ACC112 (cell line): ENCODE measurements at regions not wholly inside any gene's neighbourhood (a gene's known extent, or its start where the extent isn't known, plus 50 kb on each side); places are given as distances from the start of the nearest gene placed in this dataset.

Experiments used
- H2AFZ ChIP-seq: fragments of 200-600 bp; sonication (generic); one replicate; pipeline ENCODE4 v1.6.0; 2017; ENCODE audit warnings: antibody characterized with exemption, low read length; ENCODE audit not compliant: unreplicated experiment
- H3K27ac ChIP-seq: fragments of 200-600 bp; sonication (generic); 2 replicates; pipeline ENCODE4 v1.5.1; 2014; ENCODE audit warnings: low read depth, mild to moderate bottlenecking, antibody characterized with exemption, low read length, moderate library complexity
- H3K27me3 ChIP-seq: fragments of 200-600 bp; sonication (generic); 2 replicates; pipeline ENCODE4 v1.6.1; 2014; ENCODE audit warnings: mild to moderate bottlenecking, antibody characterized with exemption, low read length, moderate library complexity, mixed read lengths; ENCODE audit not compliant: insufficient read depth
- H3K36me3 ChIP-seq: fragments of 200-600 bp; sonication (generic); 2 replicates; pipeline ENCODE4 v1.6.1; 2016; ENCODE audit warnings: mild to moderate bottlenecking, antibody characterized with exemption, low read length, moderate library complexity, mixed read lengths; ENCODE audit not compliant: insufficient read depth
- H3K4me1 ChIP-seq: fragments of 200-600 bp; sonication (generic); one replicate; pipeline ENCODE4 v1.6.1; 2016; ENCODE audit warnings: low read length, mixed read lengths; ENCODE audit not compliant: insufficient read depth, unreplicated experiment, control insufficient read depth
- H3K4me3 ChIP-seq: fragments of 200-600 bp; sonication (generic); 2 replicates; pipeline ENCODE4 v1.5.1; 2014; ENCODE audit warnings: mild to moderate bottlenecking, low read depth, low read length
- H3K79me2 ChIP-seq: fragments of 200-600 bp; sonication (generic); one replicate; pipeline ENCODE4 v1.6.0; 2016; ENCODE audit warnings: low read length; ENCODE audit not compliant: control insufficient read depth, unreplicated experiment, insufficient read depth

DNA sequence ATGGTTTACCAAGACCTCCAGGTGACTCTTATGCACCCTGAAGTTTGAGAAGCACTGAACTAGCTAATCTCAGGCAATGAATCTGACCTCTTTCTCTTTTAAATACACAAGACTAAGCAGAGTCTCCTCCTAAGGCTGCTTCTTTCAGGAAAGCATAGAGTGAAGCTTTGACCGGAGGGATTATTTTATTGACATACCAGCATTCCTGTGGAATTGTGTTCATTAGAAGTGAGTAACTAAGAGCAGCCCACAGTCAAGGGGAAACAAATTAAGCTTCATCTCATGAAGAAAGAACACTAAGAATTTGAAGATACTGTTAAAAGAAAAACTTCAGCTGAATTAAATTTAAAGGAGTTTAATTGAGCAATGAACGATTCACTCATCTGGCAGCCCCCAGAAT is 963.5 kb downstream of the NTRK3 start:
- Histone ChIP-seq H2AFZ (no peak overlapping the region), H3K27ac (no peak overlapping the region)

GRCh38 chr15:87287156-87287555 is 969.4 kb downstream of the NTRK3 start:
- H3K27me3 ChIP-seq: no peaks in the 10 kb centered on the region
- no peaks in the 10 kb centered on the region for H3K36me3 ChIP-seq
- no peak overlapping the region for H3K4me3 ChIP-seq
- H3K4me1 ChIP-seq: no peaks in the 10 kb centered on the region
- no peak overlapping the region for H3K27ac ChIP-seq
- no peak overlapping the region for H2AFZ ChIP-seq
- no peaks in the 10 kb centered on the region for H3K79me2 ChIP-seq

More for the DNA sequence above, 963.5 kb downstream of the NTRK3 start:
- Histone ChIP-seq H3K27me3 (no peaks in the 10 kb centered on the region), H3K36me3 (no peaks in the 10 kb centered on the region), H3K4me3 (no peak overlapping the region), H3K79me2 (no peaks in the 10 kb centered on the region), H3K4me1 (no peaks in the 10 kb centered on the region)

- Histone ChIP-seq H3K4me3 (no peak overlapping the region), H2AFZ (no peak overlapping the region), H3K79me2 (no peaks in the 10 kb centered on the region), H3K27ac (no peak overlapping the region), H3K4me1 (peaks cover 5% of the 10 kb centered on the region), H3K36me3 (no peaks in the 10 kb centered on the region), H3K27me3 (no peaks in the 10 kb centered on the region)
Observed at GRCh38 chr15:87269566-87269965, 987.0 kb downstream of the NTRK3 start.

DNA sequence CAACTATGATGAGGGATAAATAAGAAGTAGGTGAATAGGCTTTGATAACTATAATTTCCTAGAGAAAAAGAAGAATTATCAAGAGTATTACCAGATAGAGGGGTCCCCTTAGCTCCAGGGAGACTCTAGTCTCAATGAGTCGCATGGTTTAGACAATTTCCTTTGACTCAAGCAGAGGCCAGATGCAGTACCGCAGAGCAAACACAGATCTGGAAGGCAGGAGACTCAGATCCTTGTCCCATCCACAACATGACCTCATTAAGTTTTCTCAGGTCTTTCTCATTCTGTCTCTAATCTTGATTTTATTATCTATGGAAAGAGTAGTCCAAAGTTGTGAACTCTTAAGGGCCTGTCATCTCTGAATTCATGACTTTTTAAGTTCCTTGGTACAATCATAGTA is 987.9 kb downstream of the NTRK3 start:
- H3K4me1 ChIP-seq: peaks cover 5% of the 10 kb centered on the region
- no peak overlapping the region for H2AFZ ChIP-seq
- no peak overlapping the region for H3K4me3 ChIP-seq
- H3K27ac ChIP-seq: no peak overlapping the region
- H3K36me3 ChIP-seq: no peaks in the 10 kb centered on the region
- H3K79me2 ChIP-seq: no peaks in the 10 kb centered on the region
- H3K27me3 ChIP-seq: no peaks in the 10 kb centered on the region

- Histone ChIP-seq H3K27me3 (no peaks in the 10 kb centered on the region), H2AFZ (no peak overlapping the region), H3K36me3 (no peaks in the 10 kb centered on the region), H3K4me3 (no peak overlapping the region), H3K4me1 (peaks cover 5% of the 10 kb centered on the region), H3K79me2 (no peaks in the 10 kb centered on the region), H3K27ac (peak overlapping the region; percentile 46)
Observed at GRCh38 chr15:87267798-87268197, 988.7 kb downstream of the NTRK3 start.

GRCh38 chr15:87263871-87264270 is 992.7 kb downstream of the NTRK3 start:
- H3K4me1 ChIP-seq: peaks cover 3% of the 10 kb centered on the region
- H3K36me3 ChIP-seq: no peaks in the 10 kb centered on the region
- H3K79me2 ChIP-seq: no peaks in the 10 kb centered on the region
- no peak overlapping the region for H2AFZ ChIP-seq
- no peak overlapping the region for H3K27ac ChIP-seq
- H3K4me3 ChIP-seq: no peak overlapping the region
- H3K27me3 ChIP-seq: no peaks in the 10 kb centered on the region

DNA sequence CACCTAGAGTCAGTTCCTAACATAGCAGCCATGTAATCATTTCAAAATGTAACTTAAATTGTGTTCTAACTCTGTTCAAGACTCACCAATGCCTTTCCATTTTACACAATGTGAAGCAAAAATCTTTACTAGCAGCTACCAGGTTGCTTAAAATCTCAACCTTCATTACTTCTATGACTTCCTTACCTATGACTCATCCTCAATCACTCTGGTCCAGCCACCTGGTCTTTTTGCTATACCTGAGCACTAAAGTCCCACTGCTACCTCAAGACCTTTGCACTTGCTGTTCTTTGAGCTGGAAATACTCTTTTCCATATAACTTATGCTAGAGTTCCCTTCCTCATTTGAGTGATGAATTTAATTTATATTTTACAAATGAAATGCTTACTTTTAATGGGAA is 993.2 kb downstream of the NTRK3 start:
- Histone ChIP-seq H3K79me2 (no peaks in the 10 kb centered on the region), H3K4me3 (no peak overlapping the region), H3K27ac (no peak overlapping the region), H3K4me1 (no peaks in the 10 kb centered on the region), H3K27me3 (no peaks in the 10 kb centered on the region), H3K36me3 (no peaks in the 10 kb centered on the region), H2AFZ (no peak overlapping the region)

DNA sequence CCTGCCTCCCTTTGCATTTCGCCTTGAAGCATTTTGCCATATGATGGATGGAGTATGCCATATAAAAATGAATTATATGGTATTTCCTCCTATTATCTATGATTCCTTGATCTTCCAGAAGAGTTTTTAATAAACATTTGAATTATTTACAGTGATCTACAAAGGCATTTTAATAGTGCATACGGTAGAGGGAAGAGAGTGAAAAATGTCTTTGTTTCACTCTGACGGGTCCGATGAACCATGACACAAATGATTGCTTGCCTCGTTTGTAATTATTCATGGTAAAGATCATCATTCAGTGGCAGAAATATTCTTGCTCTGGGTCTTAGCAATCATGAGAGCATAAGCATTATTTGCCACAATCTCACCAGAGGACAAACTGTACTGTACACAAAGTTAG is 1010.9 kb downstream of the NTRK3 start:
- Histone ChIP-seq H3K27me3 (no peaks in the 10 kb centered on the region), H3K79me2 (no peaks in the 10 kb centered on the region), H2AFZ (no peak overlapping the region), H3K36me3 (no peaks in the 10 kb centered on the region), H3K4me3 (no peak overlapping the region), H3K4me1 (no peaks in the 10 kb centered on the region), H3K27ac (no peak overlapping the region)

GRCh38 chr15:87243474-87243873 is 1013.1 kb downstream of the NTRK3 start:
- H3K36me3 ChIP-seq: no peaks in the 10 kb centered on the region
- H3K79me2 ChIP-seq: no peaks in the 10 kb centered on the region

DNA sequence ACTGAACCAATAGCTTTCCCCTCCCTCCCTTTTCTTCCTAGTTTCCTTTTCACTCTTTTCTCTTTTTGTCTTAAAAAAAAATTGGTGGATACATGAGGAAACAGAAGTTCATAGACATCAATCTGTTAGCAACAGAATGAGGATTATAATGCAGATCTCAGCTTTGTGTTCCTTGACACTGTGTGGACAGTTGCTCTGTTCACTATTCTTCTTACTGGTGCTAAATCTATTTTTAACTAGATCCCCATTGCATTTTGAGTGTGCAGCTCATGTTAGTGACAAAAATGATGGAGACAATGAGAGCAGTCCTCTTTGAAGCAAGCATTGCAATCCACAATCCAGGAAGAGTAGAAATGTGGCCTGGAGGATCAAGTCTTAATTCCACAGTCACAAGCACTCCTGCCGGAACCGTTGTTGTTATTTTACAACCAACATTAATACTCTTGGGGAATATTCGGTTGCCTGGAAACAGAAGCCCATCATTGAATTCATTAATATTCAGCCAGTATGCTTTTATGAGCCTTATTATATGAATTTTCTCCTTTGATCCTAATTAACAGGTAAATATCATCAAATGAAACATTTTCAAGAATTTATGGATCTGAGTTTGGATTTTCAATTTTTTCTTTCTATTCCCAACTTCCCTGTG is 1016.8 kb downstream of the NTRK3 start:
- Histone ChIP-seq H3K4me1 (no peaks in the 10 kb centered on the region), H3K79me2 (no peaks in the 10 kb centered on the region), H3K27ac (no peak overlapping the region), H3K27me3 (no peaks in the 10 kb centered on the region), H3K4me3 (no peak overlapping the region), H2AFZ (no peak overlapping the region), H3K36me3 (no peaks in the 10 kb centered on the region)

More at GRCh38 chr15:87243474-87243873, 1013.1 kb downstream of the NTRK3 start:
- Histone ChIP-seq H3K27ac (no peak overlapping the region), H2AFZ (no peak overlapping the region), H3K27me3 (no peaks in the 10 kb centered on the region), H3K4me1 (no peaks in the 10 kb centered on the region), H3K4me3 (no peak overlapping the region)

GRCh38 chr15:87238451-87239068 is 1018.0 kb downstream of the NTRK3 start:
- no peak overlapping the region for H3K4me3 ChIP-seq
- H3K27ac ChIP-seq: no peak overlapping the region
- H3K79me2 ChIP-seq: no peaks in the 10 kb centered on the region
- H3K36me3 ChIP-seq: no peaks in the 10 kb centered on the region
- H3K27me3 ChIP-seq: no peaks in the 10 kb centered on the region
- no peak overlapping the region for H2AFZ ChIP-seq
- no peaks in the 10 kb centered on the region for H3K4me1 ChIP-seq
